Activated T-helper 2 cell treated with anti-CD3 and anti-CD28 coated beads, Interferon-gamma antibody, Interleukin-2, Interleukin-4, amounts not matched to agents 10 μg/mL and 5 μg/mL and 100 μg/mL, durations not matched to agents 14 hours and 24 hours and 36 hours (primary cell): ENCODE measurements at regions not wholly inside any gene's neighbourhood (a gene's known extent, or its start where the extent isn't known, plus 50 kb on each side); places are given as distances from the start of the nearest gene placed in this dataset.
A peak's percentile ranks its signal among the peaks of the same experiment; 100 is the strongest.

Experiments used
- DNase-seq: peaks from one replicate; pipeline ENCODE4 v3.0.0; 2021; ENCODE audit warnings: low spot score
- H3K27ac Mint-ChIP-seq: one replicate; pipeline ENCODE4 v1.8.0; 2021; ENCODE audit warnings: mixed read lengths
- H3K27me3 Mint-ChIP-seq: one replicate; pipeline ENCODE4 v1.8.0; 2021; ENCODE audit warnings: low read depth, mixed read lengths
- H3K36me3 Mint-ChIP-seq: one replicate; pipeline ENCODE4 v1.8.0; 2021; ENCODE audit warnings: low read depth, mixed read lengths
- H3K4me1 Mint-ChIP-seq: one replicate; pipeline ENCODE4 v1.8.0; 2021; ENCODE audit warnings: low read depth, mixed read lengths
- H3K4me3 Mint-ChIP-seq: one replicate; pipeline ENCODE4 v1.8.0; 2021; ENCODE audit warnings: low read depth, mild to moderate bottlenecking, moderate library complexity, mixed read lengths
- H3K9me3 Mint-ChIP-seq: one replicate; pipeline ENCODE4 v1.8.0; 2021; ENCODE audit warnings: mixed read lengths
- intact Hi-C: fragments of 100-400 bp; cut with micrococcal nuclease; formaldehyde crosslinking; loops from one replicate; pipeline ENCODE4 v1.15.1; 2023

GRCh38 chr12:88299567-88300101, 157.5 kb downstream of the TMTC3 start:
- peak overlapping the region; percentile 90 for H3K27ac Mint-ChIP-seq

GRCh38 chr12:88300931-88301330, 158.8 kb downstream of the TMTC3 start:
- peak overlapping the region; percentile 26 for H3K27ac Mint-ChIP-seq
- peaks cover 40% of the 10 kb centered on the region for H3K4me1 Mint-ChIP-seq
- intact Hi-C loops: no loop called here
- DNase-seq: no peak
- H3K36me3 Mint-ChIP-seq: peaks cover 12% of the 10 kb centered on the region
- peak overlapping the region; percentile 46 for H3K4me3 Mint-ChIP-seq
- H3K27me3 Mint-ChIP-seq: no peaks in the 10 kb centered on the region
- H3K9me3 Mint-ChIP-seq: peaks cover 16% of the 10 kb centered on the region

More at GRCh38 chr12:88299567-88300101, 157.5 kb downstream of the TMTC3 start:
- Mint-ChIP-seq H3K27me3 (no peaks in the 10 kb centered on the region), H3K4me3 (no peak overlapping the region), H3K4me1 (peaks cover 48% of the 10 kb centered on the region), H3K36me3 (peaks cover 18% of the 10 kb centered on the region), H3K9me3 (peaks cover 24% of the 10 kb centered on the region)
- DNase-seq: peak; percentile 46
- intact Hi-C loops: loop anchor here (1.0 to 10.0 kb wide), 15 partner anchors 33 to 1409 kb away; partner anchors contain the start of genes ATP2B1, CEP290 and TMTC3

GRCh38 chr12:88303335-88303734, 161.2 kb downstream of the TMTC3 start:
- intact Hi-C loops: no loop called here
- H3K27ac Mint-ChIP-seq: no peak overlapping the region
- DNase-seq: no peak

GRCh38 chr12:88305254-88305890, 163.3 kb downstream of the TMTC3 start:
- Mint-ChIP-seq H3K36me3 (peaks cover 6% of the 10 kb centered on the region), H3K4me3 (no peak overlapping the region), H3K27ac (no peak overlapping the region), H3K27me3 (no peaks in the 10 kb centered on the region), H3K9me3 (peaks cover 12% of the 10 kb centered on the region), H3K4me1 (peaks cover 37% of the 10 kb centered on the region)
- no peak for DNase-seq
- intact Hi-C loops: no loop called here

More at GRCh38 chr12:88303335-88303734, 161.2 kb downstream of the TMTC3 start:
- H3K27me3 Mint-ChIP-seq: no peaks in the 10 kb centered on the region
- H3K9me3 Mint-ChIP-seq: peaks cover 16% of the 10 kb centered on the region
- no peak overlapping the region for H3K4me3 Mint-ChIP-seq
- peaks cover 7% of the 10 kb centered on the region for H3K36me3 Mint-ChIP-seq
- H3K4me1 Mint-ChIP-seq: peaks cover 49% of the 10 kb centered on the region

GRCh38 chr12:88306471-88307069, 164.5 kb downstream of the TMTC3 start:
- H3K36me3 Mint-ChIP-seq: peaks cover 2% of the 10 kb centered on the region
- intact Hi-C loops: no loop called here
- H3K27me3 Mint-ChIP-seq: no peaks in the 10 kb centered on the region
- H3K9me3 Mint-ChIP-seq: peaks cover 9% of the 10 kb centered on the region
- peaks cover 29% of the 10 kb centered on the region for H3K4me1 Mint-ChIP-seq
- no peak for DNase-seq
- no peak overlapping the region for H3K4me3 Mint-ChIP-seq
- H3K27ac Mint-ChIP-seq: no peak overlapping the region

- Mint-ChIP-seq H3K36me3 (peaks cover 2% of the 10 kb centered on the region), H3K4me1 (peaks cover 23% of the 10 kb centered on the region), H3K27ac (peak overlapping the region; percentile 8), H3K27me3 (no peaks in the 10 kb centered on the region), H3K4me3 (no peak overlapping the region), H3K9me3 (peaks cover 9% of the 10 kb centered on the region)
- intact Hi-C loops: no loop called here
- DNase-seq: no peak
Observed at GRCh38 chr12:88307961-88308360, 165.9 kb downstream of the TMTC3 start.

GRCh38 chr12:88308825-88309224, 166.7 kb downstream of the TMTC3 start:
- no peaks in the 10 kb centered on the region for H3K27me3 Mint-ChIP-seq
- peaks cover 4% of the 10 kb centered on the region for H3K9me3 Mint-ChIP-seq
- no peak for DNase-seq
- peaks cover 22% of the 10 kb centered on the region for H3K4me1 Mint-ChIP-seq
- H3K4me3 Mint-ChIP-seq: no peak overlapping the region
- peaks cover 2% of the 10 kb centered on the region for H3K36me3 Mint-ChIP-seq
- no peak overlapping the region for H3K27ac Mint-ChIP-seq
- intact Hi-C loops: no loop called here

- Mint-ChIP-seq H3K27ac (no peak overlapping the region), H3K4me1 (peaks cover 22% of the 10 kb centered on the region), H3K9me3 (peaks cover 4% of the 10 kb centered on the region), H3K36me3 (peaks cover 2% of the 10 kb centered on the region), H3K4me3 (no peak overlapping the region), H3K27me3 (no peaks in the 10 kb centered on the region)
- intact Hi-C loops: no loop called here
- no peak for DNase-seq
Observed at GRCh38 chr12:88309546-88309945, 167.4 kb downstream of the TMTC3 start.

GRCh38 chr12:88310069-88310468, 168.0 kb downstream of the TMTC3 start:
- Mint-ChIP-seq H3K9me3 (peaks cover 4% of the 10 kb centered on the region), H3K36me3 (peaks cover 2% of the 10 kb centered on the region), H3K27me3 (no peaks in the 10 kb centered on the region), H3K4me1 (peaks cover 22% of the 10 kb centered on the region), H3K27ac (no peak overlapping the region), H3K4me3 (no peak overlapping the region)
- intact Hi-C loops: no loop called here
- DNase-seq: no peak

- Mint-ChIP-seq H3K4me1 (peaks cover 25% of the 10 kb centered on the region), H3K9me3 (peaks cover 4% of the 10 kb centered on the region), H3K27ac (no peak overlapping the region), H3K27me3 (no peaks in the 10 kb centered on the region), H3K4me3 (no peak overlapping the region), H3K36me3 (peaks cover 2% of the 10 kb centered on the region)
- intact Hi-C loops: no loop called here
- DNase-seq: no peak
Observed at GRCh38 chr12:88310666-88311065, 168.6 kb downstream of the TMTC3 start.

- peaks cover 2% of the 10 kb centered on the region for H3K36me3 Mint-ChIP-seq
- H3K27me3 Mint-ChIP-seq: peaks cover 3% of the 10 kb centered on the region
- H3K27ac Mint-ChIP-seq: no peak overlapping the region
- intact Hi-C loops: no loop called here
- no peak for DNase-seq
- peaks cover 11% of the 10 kb centered on the region for H3K4me1 Mint-ChIP-seq
- no peaks in the 10 kb centered on the region for H3K9me3 Mint-ChIP-seq
- H3K4me3 Mint-ChIP-seq: no peak overlapping the region
Observed at GRCh38 chr12:88313554-88313953, 171.4 kb downstream of the TMTC3 start.

GRCh38 chr12:88314706-88315105, 172.6 kb downstream of the TMTC3 start:
- intact Hi-C loops: no loop called here
- DNase-seq: no peak
- peaks cover 2% of the 10 kb centered on the region for H3K36me3 Mint-ChIP-seq
- H3K27ac Mint-ChIP-seq: no peak overlapping the region
- H3K4me3 Mint-ChIP-seq: no peak overlapping the region
- H3K27me3 Mint-ChIP-seq: peaks cover 3% of the 10 kb centered on the region
- peaks cover 8% of the 10 kb centered on the region for H3K4me1 Mint-ChIP-seq
- H3K9me3 Mint-ChIP-seq: no peaks in the 10 kb centered on the region

- H3K9me3 Mint-ChIP-seq: no peaks in the 10 kb centered on the region
- no peak overlapping the region for H3K4me3 Mint-ChIP-seq
- no peak overlapping the region for H3K27ac Mint-ChIP-seq
- intact Hi-C loops: no loop called here
- peaks cover 6% of the 10 kb centered on the region for H3K4me1 Mint-ChIP-seq
- peaks cover 3% of the 10 kb centered on the region for H3K27me3 Mint-ChIP-seq
- no peak for DNase-seq
- H3K36me3 Mint-ChIP-seq: no peaks in the 10 kb centered on the region
Observed at GRCh38 chr12:88318726-88319125, 176.6 kb downstream of the TMTC3 start.
